HG02870 (cell line): ENCODE measurements at regions not wholly inside any gene's neighbourhood (a gene's known extent, or its start where the extent isn't known, plus 50 kb on each side); places are given as distances from the start of the nearest gene placed in this dataset.
A peak's percentile ranks its signal among the peaks of the same experiment; 100 is the strongest.

Source experiments
- ATAC-seq: cut with Tn5 transposase; IDR thresholded peaks from one replicate; pipeline ENCODE4 v1.9.1; 2021; ENCODE audit warnings: mild to moderate bottlenecking, moderate library complexity; ENCODE audit not compliant: unreplicated experiment

DNA sequence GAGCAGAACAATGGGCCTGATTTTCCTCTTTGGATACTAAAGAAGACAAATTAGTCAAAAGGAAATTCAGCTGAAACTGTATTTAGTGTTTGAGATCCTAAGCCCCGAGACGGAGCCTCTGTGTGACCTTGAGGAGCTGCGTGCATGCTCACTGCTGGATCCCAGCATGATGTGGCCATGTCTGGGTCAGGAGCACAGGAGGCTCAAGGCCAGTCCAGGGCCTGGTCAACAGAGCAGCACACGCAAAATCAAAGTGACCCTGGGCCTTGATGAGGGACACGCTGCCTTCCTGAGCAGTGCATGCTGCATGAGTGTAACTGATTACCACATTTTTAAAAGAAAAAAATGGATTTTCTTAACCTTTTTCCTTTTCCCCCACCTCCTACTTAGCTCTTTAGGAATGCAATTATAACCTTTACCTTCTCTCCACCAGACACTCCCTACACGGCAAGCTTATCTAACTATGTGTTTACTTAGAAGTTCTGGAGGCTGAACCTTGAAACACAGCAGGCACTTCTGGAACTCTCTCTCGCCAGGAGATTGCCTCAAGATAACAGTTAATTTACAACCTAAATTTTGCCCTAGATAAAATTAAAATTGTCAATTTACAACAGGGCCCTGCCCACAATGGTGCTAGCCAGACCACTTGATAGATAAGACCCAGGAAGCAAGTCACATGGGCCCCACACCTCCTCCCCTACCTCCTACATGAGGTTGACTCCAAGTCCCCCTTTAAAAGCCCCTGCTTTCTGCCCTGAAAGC, 144.6 kb downstream of the LRIG2 start:
- ATAC-seq, result no peak

DNA sequence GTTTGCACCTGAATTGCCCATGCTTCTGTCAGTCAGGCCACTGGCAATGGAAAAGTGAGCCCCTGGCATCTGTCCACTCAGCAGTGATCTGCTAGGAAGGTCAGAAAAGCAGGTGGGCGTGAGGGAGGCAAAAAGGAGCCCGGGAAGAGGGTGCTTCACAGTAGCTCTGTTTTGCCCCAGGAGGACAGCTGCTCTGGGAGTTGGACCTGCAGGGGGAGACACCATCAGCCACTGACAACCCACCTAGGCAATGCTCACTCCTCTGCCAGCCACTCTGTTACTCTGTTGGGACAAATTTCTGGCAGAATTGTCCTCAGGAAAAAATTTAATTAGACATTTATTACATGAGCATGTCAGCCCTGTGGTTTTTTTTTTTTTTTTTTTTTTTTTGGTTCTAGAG, 146.4 kb downstream of the LRIG2 start:
- no peak for ATAC-seq

- ATAC-seq, result no peak
Observed at GRCh38 chr1:113219828-113220227, 146.8 kb downstream of the LRIG2 start.

- no peak for ATAC-seq
Observed at GRCh38 chr1:113223040-113223439, 150.0 kb downstream of the LRIG2 start.

- no peak for ATAC-seq
Observed at GRCh38 chr1:113223546-113223945, 150.5 kb downstream of the LRIG2 start.

DNA sequence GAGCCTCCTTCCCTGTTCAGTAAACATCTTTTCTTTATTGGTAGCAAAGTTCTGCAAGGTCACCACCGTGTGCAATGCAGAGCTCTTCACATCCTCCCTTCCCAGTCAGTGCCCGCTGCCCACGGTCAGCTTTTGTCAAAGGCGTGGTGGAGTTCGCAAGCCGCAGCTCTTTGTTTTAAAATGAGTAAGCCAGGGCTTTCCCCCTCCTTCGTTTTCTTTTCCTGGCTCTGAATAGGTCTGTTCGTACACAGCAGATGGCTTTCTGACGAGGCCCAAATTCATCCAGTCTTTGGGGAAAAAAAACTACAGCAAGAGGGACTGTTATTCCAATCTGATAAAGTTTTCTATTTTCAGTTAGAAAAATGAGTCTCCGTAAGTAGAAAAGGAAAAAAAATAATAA, 153.2 kb downstream of the LRIG2 start:
- peak; percentile 87 for ATAC-seq

- no peak for ATAC-seq
Observed at GRCh38 chr1:113231866-113232265, 158.4 kb upstream of the MAGI3 start.

DNA sequence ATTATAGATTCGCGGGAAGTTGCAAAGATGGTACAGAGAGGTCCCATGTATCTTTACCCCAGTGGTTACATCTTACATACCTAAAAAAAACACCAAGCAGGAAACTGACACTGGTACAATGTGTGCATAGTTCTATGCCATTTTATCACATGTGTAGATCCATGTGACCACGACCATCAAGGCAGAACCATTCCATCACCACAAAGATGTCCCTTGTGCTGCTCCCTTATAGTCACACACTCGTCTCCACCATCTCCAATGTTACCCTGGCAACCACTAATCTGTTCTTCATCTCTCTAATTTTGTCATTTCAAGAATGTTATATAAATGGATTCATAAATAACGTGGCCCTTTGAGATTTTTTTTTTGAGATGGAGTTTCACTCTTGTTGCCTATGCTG, 156.9 kb upstream of the MAGI3 start:
- no peak for ATAC-seq

GRCh38 chr1:113241237-113241636, 149.1 kb upstream of the MAGI3 start:
- ATAC-seq, result no peak

GRCh38 chr1:113242481-113242880, 147.8 kb upstream of the MAGI3 start:
- no peak for ATAC-seq

DNA sequence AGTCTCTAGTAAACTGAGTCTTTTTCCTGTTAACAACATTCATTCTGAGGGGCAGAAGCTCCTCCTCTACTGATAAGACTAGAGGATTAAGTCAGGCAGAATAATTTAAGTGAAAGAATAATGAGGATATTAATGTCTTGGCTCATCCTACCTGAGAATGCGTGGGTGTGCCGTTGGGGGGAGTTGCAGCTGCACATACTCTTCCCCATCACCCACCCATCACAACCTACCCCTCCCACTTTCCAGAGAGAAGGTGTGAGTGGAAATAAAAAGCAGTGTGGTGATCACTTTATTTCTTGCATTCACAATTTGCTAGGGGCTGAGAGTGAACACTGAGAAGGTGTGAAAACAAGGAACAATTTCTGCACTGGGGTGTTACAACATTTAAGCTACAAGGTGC, 146.8 kb upstream of the MAGI3 start:
- ATAC-seq, result no peak

DNA sequence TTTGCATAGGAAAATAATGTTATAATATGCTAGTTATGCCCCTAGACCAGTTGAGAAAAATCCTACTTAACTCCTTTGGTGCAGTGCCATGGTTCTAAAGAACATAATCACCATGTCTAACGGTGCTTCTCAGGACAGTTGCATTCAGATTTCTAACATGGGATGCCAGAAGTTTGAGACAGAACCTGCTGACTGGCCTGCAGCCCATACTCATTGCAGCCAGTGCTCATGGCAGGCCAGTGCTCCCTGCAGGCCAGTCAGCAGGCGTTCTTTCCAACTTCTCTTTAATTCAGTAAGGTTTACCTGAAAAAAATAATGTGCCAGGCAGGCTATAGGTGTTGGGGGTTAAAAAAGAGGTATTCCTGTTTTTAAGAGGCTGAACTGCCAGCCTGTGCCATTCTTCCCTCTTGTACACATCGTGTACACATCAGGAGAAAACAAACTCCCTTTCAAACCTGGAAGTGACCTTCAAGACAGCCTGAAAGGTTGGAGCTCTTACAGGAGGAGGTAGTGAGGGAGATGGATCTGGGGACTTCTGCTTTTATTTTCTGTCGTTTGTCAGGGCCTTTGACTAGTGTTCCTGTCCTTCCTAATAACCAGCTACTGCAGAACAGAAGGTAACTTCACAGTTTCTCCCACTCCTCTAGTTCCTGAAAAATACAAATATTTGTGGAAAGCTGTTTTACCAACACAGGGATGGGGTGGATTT, 146.0 kb upstream of the MAGI3 start:
- no peak for ATAC-seq

GRCh38 chr1:113245252-113245651, 145.1 kb upstream of the MAGI3 start:
- ATAC-seq, result no peak

GRCh38 chr1:113246929-113247328, 143.4 kb upstream of the MAGI3 start:
- no peak for ATAC-seq

- no peak for ATAC-seq
Observed at GRCh38 chr1:113247355-113247754, 143.0 kb upstream of the MAGI3 start.

DNA sequence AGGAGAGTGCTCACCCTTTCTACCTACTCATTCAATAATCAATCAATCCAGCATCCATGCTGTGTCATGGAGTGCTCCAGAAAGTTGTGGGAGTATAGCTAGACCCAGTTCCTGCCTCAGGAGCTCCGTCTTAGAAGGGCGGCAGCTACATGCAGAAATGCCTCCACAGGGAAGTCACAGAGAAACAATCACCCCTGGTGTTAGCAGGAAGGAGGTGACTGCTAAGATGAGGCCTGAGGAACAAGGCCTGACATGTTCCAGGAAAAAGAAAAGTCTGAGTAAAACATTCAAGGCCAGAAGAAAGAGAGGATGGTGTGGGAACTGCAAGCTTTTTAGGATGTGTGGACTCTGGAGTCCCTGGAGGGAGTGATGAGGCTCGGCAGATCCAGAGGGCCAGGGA, 142.5 kb upstream of the MAGI3 start:
- ATAC-seq, result no peak

GRCh38 chr1:113248494-113248893, 141.8 kb upstream of the MAGI3 start:
- ATAC-seq, result no peak

- no peak for ATAC-seq
Observed at GRCh38 chr1:113250161-113250560, 140.2 kb upstream of the MAGI3 start.

- no peak for ATAC-seq
Observed at GRCh38 chr1:113252166-113252565, 138.1 kb upstream of the MAGI3 start.

- no peak for ATAC-seq
Observed at GRCh38 chr1:113253187-113253586, 137.1 kb upstream of the MAGI3 start.

DNA sequence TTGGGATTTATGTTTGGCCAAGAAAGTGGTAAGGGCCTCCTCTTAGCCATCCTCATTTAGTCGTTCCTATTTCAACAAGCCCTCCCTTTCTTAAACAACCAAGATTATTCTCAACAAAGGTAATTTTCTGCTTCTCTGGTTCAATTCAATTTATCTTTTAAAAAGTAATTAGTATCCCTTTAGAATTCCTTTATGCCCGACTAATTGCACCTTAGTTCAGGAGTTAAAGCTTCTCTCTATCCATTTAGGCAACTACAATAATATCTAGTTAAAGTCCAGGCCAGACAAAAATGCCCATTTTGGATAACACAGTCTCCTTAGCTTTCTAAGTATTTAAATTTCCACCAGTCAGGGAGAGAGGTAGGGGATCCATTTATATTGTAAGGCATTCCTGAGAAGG, 136.7 kb upstream of the MAGI3 start:
- ATAC-seq, result no peak

GRCh38 chr1:113255038-113255719, 135.1 kb upstream of the MAGI3 start:
- no peak for ATAC-seq
